Lower lobe of right lung (tissue), 2 donors: ENCODE measurements at regions not wholly inside any gene's neighbourhood (a gene's known extent, or its start where the extent isn't known, plus 50 kb on each side); places are given as distances from the start of the nearest gene placed in this dataset.

Experiments used
- ATAC-seq, 2 donors: fragments of 200-7000 bp; cut with Tn5 transposase; one replicate each; pipeline ENCODE4 v1.9.1; 2020 to 2022; ENCODE audit warnings: mild to moderate bottlenecking in 2 of 2, moderate library complexity in 2 of 2
- DNase-seq: peaks from one replicate; pipeline ENCODE4 v3.0.0-alpha.2; 2020
- H3K27ac ChIP-seq: fragments of 200-600 bp; one replicate; pipeline ENCODE4 v1.8.0; 2022
- H3K27me3 ChIP-seq: fragments of 200-600 bp; one replicate; pipeline ENCODE4 v1.8.0; 2022; ENCODE audit warnings: low read depth
- H3K36me3 ChIP-seq: fragments of 200-600 bp; one replicate; pipeline ENCODE4 v1.8.0; 2022; ENCODE audit warnings: mild to moderate bottlenecking
- H3K4me1 ChIP-seq: fragments of 200-600 bp; one replicate; pipeline ENCODE4 v1.8.0; 2022
- H3K4me3 ChIP-seq: fragments of 200-600 bp; one replicate; pipeline ENCODE4 v1.8.0; 2022; ENCODE audit warnings: mild to moderate bottlenecking
- H3K9me3 ChIP-seq: fragments of 200-600 bp; one replicate; pipeline ENCODE4 v1.8.0; 2022
- CTCF ChIP-seq: fragments of 200-600 bp; IDR thresholded peaks from one replicate; pipeline ENCODE4 v1.8.0; 2022; ENCODE audit warnings: antibody characterized with exemption, mild to moderate bottlenecking
- intact Hi-C: fragments of 100-400 bp; cut with DNase I; formaldehyde crosslinking; loops from one replicate; pipeline ENCODE4 v1.11.0; 2022
- donor health status: DM: no; HTN: yes; CAD: no; lungs with severe emphysema.

GRCh38 chr14:97027256-97027999 lies 230.2 kb downstream of the VRK1 start:
- Histone ChIP-seq H3K4me1 (no peaks in the 10 kb centered on the region), H3K27ac (no peak overlapping the region), H3K36me3 (no peaks in the 10 kb centered on the region), H3K9me3 (peaks cover 3% of the 10 kb centered on the region), H3K27me3 (peaks cover 46% of the 10 kb centered on the region), H3K4me3 (no peak overlapping the region)
- TF ChIP-seq CTCF: no peak
- no peak for ATAC-seq
- no peak for DNase-seq
- intact Hi-C loops: no loop called here

- Histone ChIP-seq H3K27ac (no peak overlapping the region), H3K27me3 (peaks cover 55% of the 10 kb centered on the region), H3K9me3 (peaks cover 3% of the 10 kb centered on the region), H3K4me1 (no peaks in the 10 kb centered on the region), H3K4me3 (no peak overlapping the region), H3K36me3 (no peaks in the 10 kb centered on the region)
- no peak for TF ChIP-seq CTCF
- no peak for DNase-seq
- ATAC-seq: no peak
- intact Hi-C loops: no loop called here
Observed at GRCh38 chr14:97028382-97028781, 231.2 kb downstream of the VRK1 start.

GRCh38 chr14:97029800-97030199 lies 232.6 kb downstream of the VRK1 start:
- intact Hi-C loops: no loop called here
- Histone ChIP-seq H3K4me3 (no peak overlapping the region), H3K4me1 (no peaks in the 10 kb centered on the region), H3K27me3 (peaks cover 58% of the 10 kb centered on the region), H3K27ac (no peak overlapping the region), H3K36me3 (no peaks in the 10 kb centered on the region), H3K9me3 (peaks cover 3% of the 10 kb centered on the region)
- no peak for TF ChIP-seq CTCF
- DNase-seq (no peak), ATAC-seq (no peak)

GRCh38 chr14:97031530-97031929 lies 234.3 kb downstream of the VRK1 start:
- no peak overlapping the region for H3K27ac ChIP-seq
- no peak for ATAC-seq
- no peak overlapping the region for H3K4me3 ChIP-seq
- peaks cover 53% of the 10 kb centered on the region for H3K27me3 ChIP-seq
- DNase-seq: no peak
- no peak for TF ChIP-seq CTCF
- intact Hi-C loops: no loop called here
- no peaks in the 10 kb centered on the region for H3K4me1 ChIP-seq
- H3K36me3 ChIP-seq: no peaks in the 10 kb centered on the region
- peaks cover 3% of the 10 kb centered on the region for H3K9me3 ChIP-seq

GRCh38 chr14:97033556-97034081 lies 236.4 kb downstream of the VRK1 start:
- no peaks in the 10 kb centered on the region for H3K4me1 ChIP-seq

More at GRCh38 chr14:97033556-97034081, 236.4 kb downstream of the VRK1 start:
- Histone ChIP-seq H3K36me3 (no peaks in the 10 kb centered on the region), H3K27me3 (peaks cover 44% of the 10 kb centered on the region), H3K4me3 (no peak overlapping the region), H3K27ac (no peak overlapping the region), H3K9me3 (peaks cover 3% of the 10 kb centered on the region)
- peak in 1 of 2 donors; percentile 15 for ATAC-seq
- intact Hi-C loops: no loop called here
- DNase-seq: no peak
- no peak for TF ChIP-seq CTCF
